ENCODE measurements at regions not wholly inside any gene's neighbourhood (a gene's known extent, or its start where the extent isn't known, plus 50 kb on each side); places are given as distances from the start of the nearest gene placed in this dataset.
"Not testable (repeated sequence)": the region's sequence is repeated elsewhere in the genome, so short reads cannot be mapped to it uniquely, and the experiment has no call there.

DNA sequence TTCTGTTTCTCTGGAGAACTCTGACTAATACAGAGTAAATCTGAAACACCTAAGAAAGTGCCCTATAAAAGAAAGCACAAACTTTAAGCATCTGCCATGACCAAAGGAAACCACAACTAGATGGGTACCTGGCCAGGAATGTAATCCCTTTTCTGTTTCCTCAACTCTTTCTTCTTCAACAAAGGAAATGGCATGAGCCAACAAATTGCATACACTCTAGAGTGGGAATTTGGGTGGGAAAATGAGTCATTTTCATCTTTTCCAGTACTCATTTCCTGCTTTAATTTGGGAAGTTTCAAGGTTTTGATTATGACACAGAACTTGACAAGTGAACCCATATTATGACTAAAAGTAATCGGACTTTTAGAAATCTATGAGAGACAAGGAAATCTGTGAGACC is 349.2 kb upstream of the RORB start:
- DNase-seq (ENCODE audit: low spot score): no peak

DNA sequence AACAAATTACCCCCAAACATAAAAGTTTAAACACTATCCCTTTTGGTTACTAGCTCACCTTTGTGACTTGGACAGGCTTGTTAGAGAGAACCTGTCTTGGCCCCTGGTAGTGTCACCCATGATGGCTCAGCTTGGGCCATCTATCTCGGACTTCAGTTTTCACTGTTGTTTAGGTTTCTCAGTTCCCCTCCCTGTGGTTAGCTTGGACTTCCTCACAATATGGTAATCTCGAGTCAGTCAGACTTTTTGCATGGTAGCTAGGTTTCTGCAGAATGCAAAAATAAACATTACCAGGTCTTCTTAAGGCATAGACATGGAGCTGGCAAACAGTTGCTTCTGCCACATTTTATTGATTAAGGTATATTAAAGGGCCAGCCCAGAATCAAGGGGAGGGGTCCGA is 324.3 kb upstream of the RORB start:
- no peak for DNase-seq (ENCODE audit: low spot score)

DNA sequence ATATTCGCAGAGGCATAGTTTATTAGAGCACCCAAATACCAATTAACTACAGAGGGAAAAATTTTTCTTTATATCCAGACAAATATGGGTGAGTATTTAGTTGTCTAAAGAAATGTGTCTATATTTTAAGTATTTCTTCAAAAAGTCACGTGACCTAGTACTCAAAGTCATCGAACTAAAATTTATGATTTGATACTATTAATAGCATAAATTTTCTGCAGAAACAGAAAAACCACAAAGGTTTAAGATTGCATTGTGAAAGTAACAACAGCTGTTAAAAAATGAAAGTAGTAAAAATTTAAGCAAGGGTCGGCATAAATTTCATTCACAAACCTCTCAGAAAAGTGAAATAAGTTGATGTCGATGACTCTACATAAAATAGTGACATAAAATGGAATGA is 323.9 kb upstream of the RORB start:
- DNase-seq (ENCODE audit: low spot score): no peak

DNA sequence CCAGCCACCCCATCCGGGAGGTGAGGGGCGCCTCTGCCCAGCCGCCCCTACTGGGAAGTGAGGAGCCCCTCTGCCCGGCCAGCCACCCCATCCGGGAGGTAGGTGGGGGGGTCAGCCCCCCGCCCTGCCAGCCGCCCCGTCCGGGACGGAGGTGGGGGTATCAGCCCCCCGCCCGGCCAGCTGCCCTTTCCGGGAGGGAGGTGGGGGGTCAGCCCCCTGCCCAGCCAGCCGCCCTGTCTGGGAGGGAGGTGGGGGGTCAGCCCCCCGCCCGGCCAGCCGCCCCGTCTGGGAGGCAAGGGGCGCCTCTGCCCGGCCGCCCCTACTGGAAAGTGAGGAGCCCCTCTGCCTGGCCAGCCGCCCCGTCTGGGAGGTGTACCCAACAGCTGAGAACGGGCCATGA is 299.4 kb upstream of the RORB start:
- not testable (repeated sequence) for DNase-seq (ENCODE audit: low spot score)

DNA sequence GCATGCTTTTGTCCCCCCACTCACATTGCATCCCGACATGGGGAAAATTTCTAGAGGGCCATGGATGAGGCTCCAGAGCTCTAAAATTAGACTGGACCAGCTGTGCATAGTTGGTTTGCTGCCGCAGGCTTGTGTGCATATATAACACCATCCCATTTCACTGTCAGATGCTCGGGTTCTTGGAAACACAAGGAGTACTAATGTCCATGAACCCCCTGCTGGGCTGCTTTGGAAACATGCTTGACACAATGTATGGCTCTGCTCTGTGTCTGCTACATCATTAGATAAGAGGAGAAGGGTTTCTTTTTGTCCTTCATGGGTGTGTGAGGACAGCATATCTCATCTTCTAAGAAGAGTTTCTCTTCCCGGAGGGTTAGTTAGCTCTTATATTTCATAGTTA is 292.1 kb upstream of the RORB start:
- no peak for DNase-seq (ENCODE audit: low spot score)

DNA sequence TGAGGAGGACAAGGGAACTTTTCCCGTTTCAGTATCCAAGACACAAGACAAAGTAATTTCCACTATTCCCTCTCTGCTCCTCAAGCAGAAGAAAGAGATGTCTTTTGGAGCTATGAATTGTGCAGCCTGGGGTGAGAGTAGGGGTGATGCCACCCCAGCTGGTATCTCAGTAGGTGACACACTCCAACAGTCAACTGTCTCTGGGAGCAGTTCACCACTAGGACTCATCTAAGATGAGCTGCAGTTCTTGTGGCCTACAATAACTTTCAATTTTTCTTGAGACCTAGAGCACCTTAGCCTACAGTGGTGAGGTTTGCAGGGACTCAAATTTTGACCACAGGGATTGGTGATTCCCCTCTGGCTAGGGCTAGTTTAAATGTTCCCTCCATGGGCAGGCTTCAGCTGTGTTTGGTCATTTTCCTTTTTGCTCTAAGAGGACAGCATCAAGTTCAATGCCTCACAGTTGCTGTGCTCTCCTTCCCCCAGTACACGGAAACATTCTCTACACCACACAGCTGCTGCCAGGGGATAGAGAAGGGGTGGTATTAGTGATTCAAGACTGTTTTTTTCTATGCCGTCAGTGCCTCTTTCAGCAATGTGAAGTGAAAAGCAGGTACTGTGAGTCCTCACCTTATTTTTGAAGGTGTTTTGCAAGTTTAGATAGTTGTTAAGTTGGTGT is 278.6 kb upstream of the RORB start:
- no peak for DNase-seq (ENCODE audit: low spot score)

DNA sequence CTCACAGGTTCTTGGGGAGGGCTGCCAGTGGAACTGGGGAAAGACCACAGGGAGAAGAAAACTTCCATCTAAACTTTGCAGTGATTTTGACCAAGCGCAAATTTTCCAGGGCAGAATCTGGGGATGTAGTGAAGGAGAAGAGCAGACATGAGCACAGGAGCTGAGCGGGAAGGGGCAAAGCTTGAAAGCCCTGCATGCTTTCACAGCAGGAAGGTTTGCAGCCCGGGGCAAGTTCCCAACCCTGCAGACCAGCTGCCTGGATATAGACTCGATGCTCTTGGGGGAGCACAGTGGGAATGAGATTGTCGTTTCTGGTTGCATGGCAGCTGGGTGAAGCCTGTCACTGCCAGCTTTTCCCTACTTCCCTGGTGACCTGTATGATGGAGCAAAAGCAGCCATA is 276.8 kb upstream of the RORB start:
- no peak for DNase-seq (ENCODE audit: low spot score)

DNA sequence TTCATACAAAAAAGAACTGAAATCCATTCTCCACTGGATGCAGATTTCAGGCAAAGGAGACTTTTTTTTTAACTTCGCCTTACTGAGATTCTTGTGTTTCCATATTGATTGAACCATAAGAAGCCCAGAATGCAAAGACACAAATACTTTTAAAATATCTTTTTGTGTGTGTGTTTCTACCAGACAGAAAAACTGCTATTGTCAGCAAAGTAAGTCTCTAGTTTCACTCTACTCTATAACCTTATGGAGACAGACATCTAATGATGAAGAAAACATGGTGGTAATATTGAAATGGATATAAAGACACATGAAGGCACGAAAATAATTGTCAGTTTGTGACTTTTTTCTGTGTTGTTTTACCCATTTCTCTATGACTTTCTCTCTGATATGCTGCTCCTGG is 260.3 kb upstream of the RORB start:
- DNase-seq (ENCODE audit: low spot score): no peak

DNA sequence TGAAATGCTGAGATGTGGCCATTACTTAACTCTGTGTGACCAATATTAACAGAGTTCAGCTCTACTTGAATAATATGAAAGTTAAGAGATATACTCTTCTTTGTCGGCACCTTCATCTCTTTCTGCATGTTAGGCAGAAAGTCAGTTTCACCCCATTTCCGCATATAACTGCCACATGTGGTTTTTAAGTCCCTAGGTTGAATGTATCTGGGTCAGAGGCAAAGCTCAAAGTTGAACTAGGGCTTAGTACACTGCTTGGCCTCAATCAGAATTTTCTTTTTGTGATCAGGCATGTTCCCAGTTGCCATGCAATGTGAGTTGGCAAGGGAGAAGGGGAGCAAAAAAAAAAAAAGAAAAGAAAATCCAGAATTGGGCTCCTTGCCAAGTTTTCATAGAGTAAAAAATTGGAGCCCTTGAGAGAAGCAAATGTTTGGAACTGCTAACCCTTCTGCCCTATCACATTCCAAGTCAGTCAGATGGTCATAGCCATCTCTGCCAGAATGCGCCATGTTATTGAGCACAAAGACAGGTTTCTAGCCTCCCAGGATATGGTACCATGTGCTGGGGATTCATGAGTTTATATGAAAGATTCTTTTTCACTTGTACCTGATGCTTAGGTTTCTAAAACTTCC is 251.2 kb upstream of the RORB start:
- DNase-seq (ENCODE audit: low spot score): no peak

DNA sequence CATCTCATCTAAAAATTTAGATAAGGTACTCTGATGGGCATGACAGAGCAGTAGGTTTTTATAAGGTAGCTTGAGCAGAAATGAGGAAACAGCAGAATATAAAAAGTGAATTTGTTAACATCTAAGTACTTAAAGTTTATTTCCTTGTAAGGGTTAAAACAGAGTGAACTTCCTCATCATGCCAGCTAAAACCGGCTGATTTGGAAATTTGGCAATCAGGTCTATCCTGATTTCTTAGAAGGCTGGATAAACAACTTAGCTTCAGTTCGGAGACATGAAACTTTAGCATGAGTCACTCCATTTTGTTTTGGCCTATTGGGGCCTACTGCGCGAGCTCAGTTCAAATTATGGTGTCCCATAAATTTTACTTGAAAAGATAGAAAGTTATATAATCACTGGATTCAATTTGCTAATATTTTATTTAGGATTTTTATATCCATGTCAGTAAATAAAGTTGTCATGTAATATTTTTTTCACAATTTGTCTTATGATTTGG is 241.6 kb upstream of the RORB start:
- no peak for DNase-seq (ENCODE audit: low spot score)

DNA sequence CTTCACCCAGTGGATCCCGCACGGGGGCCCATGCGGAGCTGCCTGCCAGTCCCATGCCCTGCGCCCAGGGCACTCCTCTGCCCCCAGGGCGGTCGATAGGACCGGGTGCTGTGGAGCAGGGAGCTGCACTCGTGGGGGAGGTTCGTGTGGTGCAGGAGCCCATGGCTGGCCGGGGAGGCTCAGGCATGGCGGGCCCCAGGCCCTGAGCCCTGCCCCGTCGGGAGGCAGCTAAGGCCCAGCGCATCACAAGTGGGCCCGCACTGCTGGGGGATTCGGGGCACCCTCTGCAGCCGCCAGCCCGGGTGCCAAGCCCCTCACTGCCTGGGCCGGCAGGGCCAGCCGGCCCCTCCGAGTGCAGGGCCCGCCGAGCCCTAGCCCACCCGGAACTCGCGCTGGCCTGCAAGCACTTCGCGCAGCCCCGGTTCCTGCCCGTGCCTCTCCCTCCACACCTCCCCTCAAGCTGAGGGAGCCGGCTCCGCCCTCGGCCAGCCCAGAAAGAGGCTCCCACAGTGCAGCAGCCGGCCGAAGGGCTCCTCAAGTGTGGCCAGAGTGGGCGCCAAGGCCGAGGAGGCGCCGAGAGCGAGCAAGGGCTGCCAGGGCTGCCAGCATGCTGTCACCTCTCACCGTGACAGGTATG is 221.1 kb upstream of the RORB start:
- DNase-seq (ENCODE audit: low spot score): no peak

DNA sequence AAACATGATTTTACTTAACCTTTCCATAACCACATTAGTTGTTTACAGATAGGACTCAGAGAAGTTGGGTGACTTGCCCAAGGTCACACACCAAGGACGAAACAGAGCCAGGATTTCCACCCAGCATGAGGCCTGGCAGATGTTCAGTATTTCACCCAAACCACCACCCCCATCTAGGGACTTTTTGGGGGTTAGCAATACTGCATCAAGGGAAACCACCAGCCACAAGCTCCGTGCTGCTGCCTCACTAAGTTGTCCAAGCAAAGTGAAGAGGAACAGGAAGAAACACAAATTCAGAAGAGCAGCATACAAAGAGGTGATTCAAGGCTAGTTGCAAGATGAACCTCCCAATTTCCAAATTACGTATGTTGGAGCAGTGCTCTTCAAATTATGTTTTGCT is 219.6 kb upstream of the RORB start:
- DNase-seq (ENCODE audit: low spot score): no peak

DNA sequence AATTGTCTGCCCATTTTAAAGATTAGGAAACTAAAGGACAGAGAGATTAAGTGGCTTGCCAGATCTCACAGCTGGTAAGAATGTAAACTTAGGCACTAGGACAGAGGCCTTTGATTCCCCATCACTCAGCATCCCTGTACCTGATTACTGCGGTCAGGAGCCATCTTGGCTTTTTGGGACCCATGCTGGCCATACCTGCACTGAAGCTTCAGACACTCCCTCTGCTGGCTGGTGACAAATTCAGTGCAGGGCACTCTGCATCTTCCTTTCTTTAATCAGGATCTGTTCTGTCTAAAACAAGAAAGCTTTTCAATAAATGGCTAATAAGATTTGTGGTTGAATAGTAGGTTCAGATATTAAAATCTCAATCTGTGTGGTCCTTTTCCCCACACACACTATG is 215.5 kb upstream of the RORB start:
- no peak for DNase-seq (ENCODE audit: low spot score)

DNA sequence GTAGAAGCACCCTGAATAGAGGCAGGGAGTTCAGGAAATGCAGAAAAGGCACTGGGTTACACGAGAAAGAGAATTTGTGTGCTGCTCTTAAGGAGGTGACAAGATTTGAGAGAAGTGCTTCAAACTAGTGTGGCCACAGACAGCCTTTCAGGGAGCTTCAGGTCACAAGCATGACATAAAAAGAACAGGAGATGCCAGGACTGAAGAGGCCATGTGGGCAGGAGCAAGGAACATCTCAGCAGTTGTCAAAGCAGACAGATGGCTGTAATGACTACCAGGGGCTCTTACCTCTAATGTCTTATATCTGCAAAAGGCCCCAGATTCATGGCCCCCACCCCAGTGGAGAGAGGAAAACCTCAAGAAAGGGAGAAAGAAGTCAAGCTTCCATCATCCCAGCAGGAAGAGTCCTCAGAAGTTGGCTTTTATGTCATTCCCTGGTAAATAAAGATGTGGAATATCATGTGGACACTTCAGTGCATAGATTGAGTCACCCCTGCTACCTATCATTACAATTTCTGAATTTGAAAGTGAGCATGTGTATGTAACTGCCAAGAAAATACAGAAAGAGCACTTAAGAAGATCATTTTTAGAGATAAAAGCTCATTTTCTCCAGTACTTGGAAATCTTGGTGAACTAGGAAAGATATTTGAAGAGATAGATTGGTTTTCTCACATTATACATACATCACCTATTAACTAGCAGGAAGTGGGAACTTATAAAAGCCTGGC is 214.4 kb upstream of the RORB start:
- DNase-seq (ENCODE audit: low spot score): no peak

DNA sequence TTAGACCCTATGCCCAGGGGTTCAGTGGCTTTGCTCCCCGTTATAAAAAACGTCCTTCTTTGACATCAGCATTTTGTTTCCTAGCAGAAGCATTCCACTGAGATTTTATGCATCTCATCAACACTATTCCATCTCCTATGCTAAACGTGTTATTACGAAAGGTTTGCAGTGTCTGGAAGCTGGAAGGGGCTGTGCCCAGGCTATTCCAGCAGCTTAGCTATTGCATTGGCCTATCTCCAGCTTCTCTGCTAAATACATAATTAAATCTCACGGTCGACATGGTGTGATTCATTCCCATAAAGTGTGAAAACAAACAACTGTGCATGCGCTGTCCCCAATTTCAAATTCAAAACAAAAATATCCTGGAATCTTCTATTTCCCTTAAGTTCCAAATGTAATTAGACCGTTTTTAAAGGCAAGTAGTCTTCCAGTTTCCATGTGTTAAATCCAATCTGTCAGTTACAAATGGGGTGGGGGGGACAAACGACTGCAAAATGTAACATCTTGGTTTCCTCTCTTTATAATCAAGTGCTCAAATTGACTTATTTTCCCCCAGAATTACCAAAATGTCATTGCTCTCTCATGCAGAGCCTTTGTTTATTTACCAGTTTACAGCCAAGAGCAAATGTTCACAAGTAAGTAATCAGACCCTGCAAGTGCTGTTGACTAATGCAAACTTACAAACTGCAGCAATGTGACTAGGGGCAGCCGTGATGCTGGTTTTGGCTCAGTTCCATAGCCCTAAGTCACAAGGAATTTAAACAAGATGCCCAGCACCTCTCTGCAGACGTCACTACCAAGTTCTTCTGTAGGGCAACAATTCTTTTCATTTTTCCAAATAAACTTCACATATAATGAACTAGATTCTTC is 212.3 kb upstream of the RORB start:
- DNase-seq (ENCODE audit: low spot score): peak; percentile 21

DNA sequence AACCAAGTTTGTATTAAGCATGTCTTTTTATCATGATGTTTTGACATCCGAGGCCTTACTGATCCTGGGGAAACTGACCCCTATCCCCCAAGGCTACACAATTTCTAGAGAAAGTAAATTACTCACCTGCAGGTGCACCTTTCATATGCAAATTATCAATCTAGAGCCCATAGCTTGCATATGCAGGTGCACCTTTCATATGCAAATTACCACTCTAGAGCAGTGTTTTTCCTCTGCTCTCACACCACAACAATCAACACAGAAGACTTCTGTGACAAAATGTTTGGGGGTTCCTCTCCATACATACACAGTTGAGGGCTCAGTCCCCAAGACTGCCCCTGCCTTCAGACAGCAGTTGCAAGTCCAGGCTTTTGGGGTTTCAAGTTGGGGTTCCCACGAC is 203.7 kb upstream of the RORB start:
- DNase-seq (ENCODE audit: low spot score): no peak

DNA sequence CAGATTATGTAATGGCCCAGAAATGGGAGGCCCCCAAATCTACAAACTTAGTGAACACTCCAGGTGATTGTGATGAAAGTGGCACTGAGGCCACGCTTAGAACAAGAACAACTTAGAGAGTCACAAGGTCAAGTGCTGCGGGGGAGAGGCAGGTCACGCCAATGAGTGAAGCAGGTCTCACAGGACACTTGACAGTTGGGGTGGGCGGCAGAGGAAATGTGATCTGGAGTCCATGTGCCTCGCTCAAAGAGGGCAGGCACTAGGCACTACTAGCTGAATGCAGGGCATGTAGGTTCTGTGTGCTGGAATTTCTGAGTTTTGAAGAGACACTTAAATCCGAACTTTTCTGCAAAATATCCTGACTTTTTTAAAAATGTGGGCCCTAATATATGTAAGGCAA is 193.2 kb upstream of the RORB start:
- DNase-seq (ENCODE audit: low spot score): no peak

DNA sequence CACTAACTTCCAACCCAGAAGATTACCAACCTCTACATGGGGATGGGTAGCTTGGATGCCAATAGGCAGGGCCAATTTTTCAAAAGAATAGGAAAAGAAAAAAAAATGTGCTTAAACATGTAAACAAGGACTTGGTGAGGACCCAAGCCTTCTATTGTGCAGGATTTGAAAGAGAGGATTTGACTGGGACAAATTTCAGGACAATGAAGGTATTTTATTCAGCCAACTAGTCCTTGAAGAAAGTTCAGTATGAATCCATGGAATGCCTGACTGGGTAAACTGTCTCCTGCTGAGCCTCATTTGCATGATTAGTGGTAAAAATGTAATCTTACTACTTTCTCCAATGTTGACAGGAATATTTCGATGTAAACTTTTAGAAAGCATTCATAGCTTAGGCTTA is 192.5 kb upstream of the RORB start:
- no peak for DNase-seq (ENCODE audit: low spot score)

DNA sequence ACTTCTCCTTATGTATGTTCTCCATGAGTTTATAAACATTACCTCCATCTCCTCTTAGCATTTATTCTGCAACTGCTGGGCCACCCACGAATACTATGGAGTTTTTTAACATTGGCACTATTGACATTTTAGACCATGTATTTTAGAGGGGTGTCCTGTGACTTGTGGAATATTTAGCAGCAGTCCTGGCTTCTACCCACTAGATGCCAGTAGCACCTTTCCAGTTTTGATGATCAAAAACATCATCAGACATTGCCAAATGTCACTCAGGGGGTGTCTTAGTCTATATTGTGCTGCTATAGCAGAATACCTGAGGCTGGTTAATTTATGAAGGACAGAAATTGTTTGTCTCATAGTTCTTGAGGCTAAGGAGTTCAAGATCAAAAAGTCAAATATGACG is 187.5 kb upstream of the RORB start:
- DNase-seq (ENCODE audit: low spot score): no peak

DNA sequence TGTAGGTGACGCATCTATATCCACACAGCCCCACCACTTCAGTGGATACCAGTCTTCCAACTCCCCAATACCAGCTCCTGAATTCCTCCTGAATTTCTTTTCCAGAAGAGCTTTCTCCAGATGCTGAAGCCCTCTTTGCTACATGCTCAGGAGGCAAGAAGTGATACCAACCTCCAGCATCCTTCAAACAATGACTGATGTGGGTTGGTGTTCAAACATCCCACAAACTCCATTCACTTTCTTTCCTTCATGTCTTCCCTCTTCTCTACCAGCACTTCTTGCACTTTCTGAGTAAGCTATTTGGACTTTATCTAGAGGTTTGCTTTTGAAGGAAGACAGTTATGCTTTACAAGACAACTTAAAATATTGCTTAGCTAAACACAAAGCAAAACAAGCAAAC is 179.9 kb upstream of the RORB start:
- no peak for DNase-seq (ENCODE audit: low spot score)

DNA sequence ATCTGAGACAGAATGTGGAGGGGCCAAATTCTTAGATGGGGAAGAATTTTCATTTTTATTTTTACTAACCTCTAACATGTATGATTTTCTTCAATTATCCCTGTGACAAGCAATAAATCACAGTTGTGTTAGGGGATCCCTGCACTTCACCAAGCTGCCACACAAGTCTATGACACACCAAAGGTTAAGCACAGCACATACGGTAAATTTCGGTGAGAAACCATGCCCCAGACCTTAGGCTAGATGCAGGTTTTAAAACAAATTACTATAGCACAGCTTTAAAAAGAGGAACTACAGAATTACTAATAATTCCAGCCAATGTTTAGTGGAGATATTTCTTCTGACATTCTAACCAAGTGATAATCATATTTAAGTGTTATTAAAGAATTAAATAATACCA is 175.7 kb upstream of the RORB start:
- no peak for DNase-seq (ENCODE audit: low spot score)

Measured in umbilical cord (tissue), 1 donor.